ENCODE measurements at regions not wholly inside any gene's neighbourhood (a gene's known extent, or its start where the extent isn't known, plus 50 kb on each side); places are given as distances from the start of the nearest gene placed in this dataset.

DNA sequence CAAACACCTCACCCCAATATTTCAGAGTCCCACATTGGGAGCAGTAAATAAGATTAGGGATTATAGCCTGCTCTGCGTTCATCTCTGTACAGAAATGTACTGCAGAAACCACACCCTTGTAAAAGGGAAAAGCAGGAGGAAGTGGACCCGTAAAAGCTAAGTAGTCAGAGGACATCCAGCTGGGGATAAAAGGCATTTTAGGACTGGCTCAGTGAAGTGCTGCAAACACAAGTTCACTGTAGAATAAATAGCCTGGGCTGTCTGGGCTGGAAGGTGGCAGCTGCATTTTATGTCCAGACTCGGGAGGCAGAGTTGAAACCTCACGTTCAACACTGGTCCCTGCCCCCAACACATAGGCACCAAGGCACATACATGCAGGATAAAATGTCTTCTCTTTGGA, 178.7 kb upstream of the FAT1 start:
- TF ChIP-seq, protein P1, sequence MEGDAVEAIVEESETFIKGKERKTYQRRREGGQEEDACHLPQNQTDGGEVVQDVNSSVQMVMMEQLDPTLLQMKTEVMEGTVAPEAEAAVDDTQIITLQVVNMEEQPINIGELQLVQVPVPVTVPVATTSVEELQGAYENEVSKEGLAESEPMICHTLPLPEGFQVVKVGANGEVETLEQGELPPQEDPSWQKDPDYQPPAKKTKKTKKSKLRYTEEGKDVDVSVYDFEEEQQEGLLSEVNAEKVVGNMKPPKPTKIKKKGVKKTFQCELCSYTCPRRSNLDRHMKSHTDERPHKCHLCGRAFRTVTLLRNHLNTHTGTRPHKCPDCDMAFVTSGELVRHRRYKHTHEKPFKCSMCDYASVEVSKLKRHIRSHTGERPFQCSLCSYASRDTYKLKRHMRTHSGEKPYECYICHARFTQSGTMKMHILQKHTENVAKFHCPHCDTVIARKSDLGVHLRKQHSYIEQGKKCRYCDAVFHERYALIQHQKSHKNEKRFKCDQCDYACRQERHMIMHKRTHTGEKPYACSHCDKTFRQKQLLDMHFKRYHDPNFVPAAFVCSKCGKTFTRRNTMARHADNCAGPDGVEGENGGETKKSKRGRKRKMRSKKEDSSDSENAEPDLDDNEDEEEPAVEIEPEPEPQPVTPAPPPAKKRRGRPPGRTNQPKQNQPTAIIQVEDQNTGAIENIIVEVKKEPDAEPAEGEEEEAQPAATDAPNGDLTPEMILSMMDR (conservative IDR thresholded peaks at IDR 0.05 in 1 of 2, IDR thresholded peaks at IDR 0.05 in 1 of 2; ENCODE audit: extremely low read depth in 1 of 2, insufficient read depth in 1 of 2, low read depth in 1 of 2, low read length in 2 of 2) = no peak
- no peak for TF ChIP-seq EZH2 (IDR thresholded peaks at IDR 0.05; ENCODE audit: borderline replicate concordance, low read length)

All from mammary epithelial cell (primary cell).